Thyroid gland (tissue), 4 donors: ENCODE measurements at regions not wholly inside any gene's neighbourhood (a gene's known extent, or its start where the extent isn't known, plus 50 kb on each side); places are given as distances from the start of the nearest gene placed in this dataset.
"Not testable (repeated sequence)": the region's sequence is repeated elsewhere in the genome, so short reads cannot be mapped to it uniquely, and the experiment has no call there.

Source experiments
- DNase-seq, 2 donors: peaks; one replicate each; pipeline ENCODE4 v3.0.0-alpha.2; 2019
- H3K27ac ChIP-seq, 3 donors: fragments of 200-600 bp; sonication (generic); 1 replicate in 2 of 3; 2 replicates in 1 of 3; pipeline ENCODE4 v1.5.1; 2016 to 2019; ENCODE audit warnings: mild to moderate bottlenecking in 1 of 3, moderate library complexity in 1 of 3
- H3K27me3 ChIP-seq: fragments of 200-600 bp; sonication (generic); one replicate; pipeline ENCODE4 v1.5.1; 2019
- H3K36me3 ChIP-seq, 2 donors: fragments of 200-600 bp; sonication (generic); one replicate each; pipeline ENCODE4 v1.5.1; 2016 to 2019
- H3K4me1 ChIP-seq, 2 donors: fragments of 200-600 bp; sonication (generic); one replicate each; pipeline ENCODE4 v1.5.1; 2017 to 2019
- H3K4me3 ChIP-seq, 3 donors: fragments of 200-600 bp; sonication (generic); replicated peaks in 1 of 3; 1 replicate in 2 of 3; 2 replicates in 1 of 3; pipeline ENCODE4 v1.5.1; 2016; ENCODE audit warnings: mild to moderate bottlenecking in 1 of 3
- H3K9me3 ChIP-seq: fragments of 200-600 bp; sonication (generic); one replicate; pipeline ENCODE4 v1.5.1; 2017
- POLR2A ChIP-seq, 2 donors: fragments of 450-650 bp; IDR thresholded peaks; one replicate each; pipeline ENCODE4 v1.6.1; 2017; ENCODE audit warnings: antibody characterized with exemption in 2 of 2, mild to moderate bottlenecking in 2 of 2, moderate library complexity in 1 of 2
- WGBS, 2 donors: methylation state at CpG; one replicate each; pipeline ENCODE4 v1.1.5; 2017; 5-methylcytosine and 5-hydroxymethylcytosine counted together
- intact Hi-C: fragments of 100-400 bp; cut with DNase I; formaldehyde crosslinking; loops from one replicate; pipeline ENCODE4 v1.15.1; 2023
- TF ChIP-seq, protein P1 (sequence below), 6 experiments: fragments of 200-600 bp in 3 of 6; fragments of 450-650 bp in 3 of 6; sonication (generic) in 3 of 6; IDR thresholded peaks; one replicate each; pipeline ENCODE4 v1.5.1; 2016 to 2019; ENCODE audit warnings: antibody characterized with exemption in 6 of 6, mild to moderate bottlenecking in 2 of 6, inconsistent platforms in 1 of 6, moderate library complexity in 1 of 6

GRCh38 chr15:24269923-24270322, 405.7 kb upstream of the NPAP1 start:
- Histone ChIP-seq H3K4me3 (no peak overlapping the region), H3K9me3 (no peaks in the 10 kb centered on the region), H3K27ac (peak overlapping the region in 1 of 3 donors; percentile 71), H3K36me3 (no peaks in the 10 kb centered on the region), H3K4me1 (peaks cover 0 to 16% of the 10 kb centered on the region in 2 donors), H3K27me3 (no peaks in the 10 kb centered on the region)
- TF ChIP-seq, protein P1, sequence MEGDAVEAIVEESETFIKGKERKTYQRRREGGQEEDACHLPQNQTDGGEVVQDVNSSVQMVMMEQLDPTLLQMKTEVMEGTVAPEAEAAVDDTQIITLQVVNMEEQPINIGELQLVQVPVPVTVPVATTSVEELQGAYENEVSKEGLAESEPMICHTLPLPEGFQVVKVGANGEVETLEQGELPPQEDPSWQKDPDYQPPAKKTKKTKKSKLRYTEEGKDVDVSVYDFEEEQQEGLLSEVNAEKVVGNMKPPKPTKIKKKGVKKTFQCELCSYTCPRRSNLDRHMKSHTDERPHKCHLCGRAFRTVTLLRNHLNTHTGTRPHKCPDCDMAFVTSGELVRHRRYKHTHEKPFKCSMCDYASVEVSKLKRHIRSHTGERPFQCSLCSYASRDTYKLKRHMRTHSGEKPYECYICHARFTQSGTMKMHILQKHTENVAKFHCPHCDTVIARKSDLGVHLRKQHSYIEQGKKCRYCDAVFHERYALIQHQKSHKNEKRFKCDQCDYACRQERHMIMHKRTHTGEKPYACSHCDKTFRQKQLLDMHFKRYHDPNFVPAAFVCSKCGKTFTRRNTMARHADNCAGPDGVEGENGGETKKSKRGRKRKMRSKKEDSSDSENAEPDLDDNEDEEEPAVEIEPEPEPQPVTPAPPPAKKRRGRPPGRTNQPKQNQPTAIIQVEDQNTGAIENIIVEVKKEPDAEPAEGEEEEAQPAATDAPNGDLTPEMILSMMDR (IDR thresholded peaks at IDR 0.05), result no peak
- DNase-seq, result peak; percentile 3 to 24
- intact Hi-C loops, result no loop called here
- WGBS, 2 donors, result 89 to 93% methylated on average over 11 to 13 of the region's 13 CpGs

- WGBS, 2 donors, result 64 to 79% methylated on average over 3 to 4 of the region's 5 CpGs
- H3K27ac ChIP-seq, H3K36me3 ChIP-seq, H3K9me3 ChIP-seq, H3K27me3 ChIP-seq, H3K4me3 ChIP-seq, intact Hi-C loops: not testable (repeated sequence)
- peaks cover 0 to 16% of the 10 kb centered on the region in 2 donors for H3K4me1 ChIP-seq
- peak; percentile 7 to 15 for DNase-seq
Measured at GRCh38 chr15:24271496-24272244, 403.9 kb upstream of the NPAP1 start.

GRCh38 chr15:24292837-24293236, 382.7 kb upstream of the NPAP1 start:
- Histone ChIP-seq H3K9me3 (no peaks in the 10 kb centered on the region), H3K36me3 (no peaks in the 10 kb centered on the region), H3K27me3 (no peaks in the 10 kb centered on the region), H3K4me3 (no peak overlapping the region), H3K27ac (no peak overlapping the region), H3K4me1 (no peaks in the 10 kb centered on the region)
- WGBS, 2 donors, result 54 to 56% methylated on average over 2 of the region's 2 CpGs
- TF ChIP-seq POLR2A (IDR thresholded peaks at IDR 0.05), result no peak
- TF ChIP-seq, protein P1 (IDR thresholded peaks at IDR 0.05), result no peak
- DNase-seq, result no peak
- intact Hi-C loops, result no loop called here

GRCh38 chr15:24300804-24301368, 374.7 kb upstream of the NPAP1 start:
- H3K4me3 ChIP-seq, H3K27me3 ChIP-seq, H3K27ac ChIP-seq, H3K36me3 ChIP-seq, H3K4me1 ChIP-seq, DNase-seq, intact Hi-C loops, H3K9me3 ChIP-seq: not testable (repeated sequence)
- 60 to 70% methylated on average over 8 of the region's 8 CpGs for WGBS, 2 donors

GRCh38 chr15:24301999-24302398, 373.6 kb upstream of the NPAP1 start:
- H3K36me3 ChIP-seq, H3K4me3 ChIP-seq, H3K27ac ChIP-seq, intact Hi-C loops, H3K9me3 ChIP-seq, DNase-seq, H3K27me3 ChIP-seq, H3K4me1 ChIP-seq: not testable (repeated sequence)
- WGBS, 2 donors, result 93 to 94% methylated on average over 1 of the region's 1 CpG

DNA sequence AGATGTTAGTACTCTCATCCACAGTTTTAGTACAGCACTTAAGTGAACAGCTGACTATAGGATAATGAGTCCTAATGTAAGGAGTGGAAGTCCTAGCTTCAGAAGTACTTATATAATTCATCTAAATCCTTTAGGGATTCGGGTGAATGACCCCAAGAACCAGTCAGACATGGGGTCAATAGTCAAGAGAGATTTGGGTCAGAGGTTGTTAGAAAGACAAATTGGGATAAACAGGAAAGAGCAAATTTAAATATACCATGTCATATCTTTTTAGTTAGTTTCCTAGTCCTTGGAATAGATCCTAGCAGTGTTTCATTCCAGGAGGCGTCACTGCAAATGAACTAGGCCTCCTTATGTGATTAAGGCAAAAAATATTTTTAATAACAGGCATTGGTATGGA, 370.8 kb upstream of the NPAP1 start:
- H3K9me3 ChIP-seq, intact Hi-C loops, H3K27me3 ChIP-seq, DNase-seq, H3K4me3 ChIP-seq, H3K36me3 ChIP-seq, H3K27ac ChIP-seq, H3K4me1 ChIP-seq: not testable (repeated sequence)
- WGBS, 2 donors, result 34 to 37% methylated on average over 2 of the region's 2 CpGs

DNA sequence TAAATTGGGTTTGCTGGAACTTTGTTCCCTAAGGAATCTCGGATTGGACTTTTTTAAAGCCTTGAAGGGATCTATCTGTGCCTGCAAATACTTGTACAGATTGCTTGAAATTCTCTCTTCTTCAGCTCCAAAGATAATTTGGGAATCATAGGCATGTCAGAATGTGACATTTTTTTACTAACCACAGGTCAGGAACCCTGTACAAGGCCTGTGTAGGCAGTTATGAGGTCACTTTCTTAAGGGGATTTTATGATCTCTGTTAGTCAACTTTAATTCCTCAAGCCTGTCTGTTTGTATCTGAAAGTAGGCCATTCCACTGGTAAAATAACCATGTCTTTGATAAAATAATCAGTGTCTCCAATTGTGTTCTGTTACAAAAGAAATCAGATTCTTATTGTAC, 369.9 kb upstream of the NPAP1 start:
- intact Hi-C loops, H3K4me3 ChIP-seq, H3K9me3 ChIP-seq, H3K4me1 ChIP-seq, H3K27ac ChIP-seq, DNase-seq, H3K36me3 ChIP-seq, H3K27me3 ChIP-seq: not testable (repeated sequence)
- 53 to 68% methylated on average over 1 of the region's 1 CpG for WGBS, 2 donors

- WGBS, 2 donors, result 88 to 91% methylated on average over 1 of the region's 1 CpG
- DNase-seq, H3K27ac ChIP-seq, H3K4me1 ChIP-seq, H3K9me3 ChIP-seq, H3K36me3 ChIP-seq, H3K4me3 ChIP-seq, H3K27me3 ChIP-seq, intact Hi-C loops: not testable (repeated sequence)
Measured at GRCh38 chr15:24309700-24310099, 365.9 kb upstream of the NPAP1 start.

GRCh38 chr15:24311692-24312091, 363.9 kb upstream of the NPAP1 start:
- H3K4me1 ChIP-seq, H3K36me3 ChIP-seq, intact Hi-C loops, DNase-seq, H3K27ac ChIP-seq, H3K9me3 ChIP-seq, H3K27me3 ChIP-seq, H3K4me3 ChIP-seq: not testable (repeated sequence)
- 51 to 65% methylated on average over 2 to 3 of the region's 3 CpGs for WGBS, 2 donors

GRCh38 chr15:24316326-24316725, 359.2 kb upstream of the NPAP1 start:
- H3K27me3 ChIP-seq, H3K4me1 ChIP-seq, H3K36me3 ChIP-seq, H3K27ac ChIP-seq, DNase-seq, H3K9me3 ChIP-seq, H3K4me3 ChIP-seq, intact Hi-C loops: not testable (repeated sequence)
- WGBS, 2 donors, result 72 to 85% methylated on average over 3 of the region's 3 CpGs
